HG03354 (cell line): ENCODE measurements at regions not wholly inside any gene's neighbourhood (a gene's known extent, or its start where the extent isn't known, plus 50 kb on each side); places are given as distances from the start of the nearest gene placed in this dataset.
"Not testable (repeated sequence)": the region's sequence is repeated elsewhere in the genome, so short reads cannot be mapped to it uniquely, and the experiment has no call there.

ENCODE experiments used
- ATAC-seq: cut with Tn5 transposase; IDR thresholded peaks from one replicate; pipeline ENCODE4 v1.9.1; 2021; ENCODE audit warnings: mild to moderate bottlenecking; ENCODE audit not compliant: unreplicated experiment, poor library complexity, severe bottlenecking

DNA sequence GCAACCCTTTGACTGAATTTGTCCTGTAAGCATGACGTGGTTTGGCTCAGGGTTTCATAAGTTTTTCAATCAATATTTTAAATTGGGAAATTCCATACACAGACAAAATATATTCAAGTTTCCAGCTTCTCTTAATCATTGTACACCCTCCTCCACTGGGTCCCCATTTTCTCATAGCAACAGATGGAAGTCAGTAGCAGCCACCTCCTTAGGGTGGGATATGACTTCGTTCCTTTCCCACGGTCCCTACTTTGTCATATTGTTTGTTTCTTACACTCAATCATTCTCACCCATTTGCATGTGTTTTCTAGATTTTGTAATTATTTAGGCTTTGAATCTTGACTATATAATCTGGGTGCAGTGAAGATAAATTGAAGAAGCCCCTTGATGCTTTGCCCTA, 664.5 kb upstream of the IGFBP7 start:
- ATAC-seq = no peak

DNA sequence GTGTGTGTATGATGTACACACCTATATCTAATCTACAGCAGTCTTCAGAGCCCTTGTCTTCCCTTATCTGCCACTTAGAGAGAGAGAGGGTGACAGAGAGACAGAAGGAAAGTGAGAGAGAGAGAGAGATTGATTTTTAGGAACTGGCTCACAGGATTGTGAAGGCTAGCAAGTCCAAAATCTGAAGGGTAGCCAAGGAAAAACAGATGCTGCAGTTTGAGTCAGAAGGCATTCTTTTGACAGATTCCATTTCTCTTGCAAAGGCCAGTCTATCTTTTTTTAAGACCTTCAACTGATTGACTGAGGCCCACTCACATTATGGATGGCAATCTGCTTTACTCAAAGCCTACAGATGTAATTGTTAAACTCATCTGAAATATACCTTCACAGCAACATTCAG, 664.0 kb upstream of the IGFBP7 start:
- no peak for ATAC-seq

DNA sequence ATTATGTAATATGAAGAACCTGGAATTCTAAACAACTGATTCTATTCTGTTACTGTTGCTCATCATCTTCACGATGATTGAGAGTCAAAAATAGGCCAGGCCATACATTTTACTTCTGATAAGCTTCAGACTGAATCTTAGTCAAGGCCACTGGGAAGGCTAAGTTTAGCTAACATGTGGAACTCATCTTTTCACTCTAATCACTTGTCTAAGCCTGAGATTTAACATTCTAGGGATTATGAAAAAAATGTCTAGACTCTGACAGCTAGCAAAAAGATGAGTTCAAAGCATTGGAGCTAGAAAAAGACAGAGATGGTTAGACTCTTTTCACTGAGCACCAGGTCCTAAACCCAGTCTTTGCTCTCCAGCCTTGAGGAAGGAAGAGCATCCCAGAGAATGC, 656.2 kb upstream of the IGFBP7 start:
- no peak for ATAC-seq

DNA sequence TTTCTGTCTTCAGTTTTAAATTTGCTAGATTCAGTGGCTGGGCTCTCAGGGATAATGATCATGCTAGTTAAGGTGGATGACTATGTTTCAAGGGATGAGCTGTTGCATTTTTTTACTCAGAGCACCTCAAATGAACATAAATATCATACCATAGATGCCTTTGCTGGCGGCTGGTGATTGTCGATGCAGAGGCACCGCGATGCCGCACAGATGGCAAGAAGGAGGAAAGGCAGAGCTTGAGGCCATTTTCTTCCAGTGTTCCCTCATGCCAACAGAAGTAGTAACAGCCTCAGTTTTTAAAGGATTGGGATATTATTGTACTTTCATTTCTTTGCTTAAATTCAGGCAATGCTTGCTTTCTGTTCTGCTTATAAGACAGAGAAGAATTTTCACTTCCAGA, 654.7 kb upstream of the IGFBP7 start:
- ATAC-seq = no peak

DNA sequence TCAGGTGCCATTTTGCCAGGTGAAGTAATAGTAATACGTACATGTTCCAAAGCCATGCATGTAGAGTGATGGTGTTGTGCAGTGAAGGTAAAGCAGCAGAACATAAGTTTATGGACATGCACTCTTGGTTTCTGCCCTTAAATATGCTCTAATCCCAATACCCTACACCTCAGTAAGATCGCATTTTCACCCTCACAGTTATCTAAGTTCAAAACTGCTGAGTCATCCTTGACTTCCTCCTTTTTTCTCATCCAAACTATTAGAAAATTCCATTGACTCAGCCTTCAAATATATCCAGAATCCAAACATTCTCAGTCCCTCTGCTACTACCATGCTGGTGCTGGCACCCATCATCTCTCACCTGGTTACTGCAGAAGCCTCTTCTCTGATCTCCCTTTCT, 652.9 kb upstream of the IGFBP7 start:
- ATAC-seq = no peak

DNA sequence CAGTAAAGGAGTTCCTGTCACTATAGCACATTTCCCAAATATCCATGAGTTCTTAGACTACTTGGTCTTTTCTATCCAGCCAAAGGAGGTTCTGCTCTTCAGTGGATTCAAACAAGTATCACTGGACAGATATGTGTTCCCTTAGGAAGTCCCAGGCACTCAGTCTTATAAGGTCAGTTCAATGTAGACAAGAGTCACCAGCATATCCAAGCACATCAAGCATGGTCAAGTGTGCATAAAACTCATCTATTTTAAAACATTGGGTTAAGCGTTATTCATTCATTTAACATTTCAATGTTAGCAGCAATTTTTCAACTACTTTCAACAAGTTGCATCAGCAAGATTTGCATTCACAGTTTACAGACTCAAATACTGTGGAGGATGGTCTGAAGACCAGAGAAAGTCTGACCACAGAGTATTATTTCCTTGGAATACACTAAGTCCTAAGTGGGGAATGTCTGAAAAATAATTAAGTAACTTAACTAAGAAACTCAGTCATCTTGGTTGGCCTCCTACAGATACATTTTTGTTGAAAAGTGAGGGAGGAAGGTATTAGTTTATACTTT, 630.5 kb upstream of the IGFBP7 start:
- no peak for ATAC-seq

DNA sequence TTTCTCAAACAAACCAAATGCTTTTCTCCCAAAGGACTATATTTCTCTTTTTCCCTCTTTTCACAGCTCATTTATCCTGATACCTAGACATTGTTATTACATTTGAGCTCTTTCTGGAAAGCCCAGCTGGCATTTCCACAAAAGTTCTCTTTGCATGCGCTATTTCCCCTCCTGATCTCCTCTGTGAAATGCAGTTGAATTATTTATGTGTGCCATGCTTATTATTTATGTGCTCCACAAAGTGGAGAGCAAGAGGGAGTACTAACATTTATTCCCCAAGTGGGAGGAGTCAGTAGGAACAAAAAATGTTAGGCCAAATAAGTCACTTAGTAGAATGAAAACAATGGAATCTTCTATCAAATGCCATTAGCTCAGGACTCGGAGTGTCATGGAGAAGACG, 626.6 kb upstream of the IGFBP7 start:
- no peak for ATAC-seq

DNA sequence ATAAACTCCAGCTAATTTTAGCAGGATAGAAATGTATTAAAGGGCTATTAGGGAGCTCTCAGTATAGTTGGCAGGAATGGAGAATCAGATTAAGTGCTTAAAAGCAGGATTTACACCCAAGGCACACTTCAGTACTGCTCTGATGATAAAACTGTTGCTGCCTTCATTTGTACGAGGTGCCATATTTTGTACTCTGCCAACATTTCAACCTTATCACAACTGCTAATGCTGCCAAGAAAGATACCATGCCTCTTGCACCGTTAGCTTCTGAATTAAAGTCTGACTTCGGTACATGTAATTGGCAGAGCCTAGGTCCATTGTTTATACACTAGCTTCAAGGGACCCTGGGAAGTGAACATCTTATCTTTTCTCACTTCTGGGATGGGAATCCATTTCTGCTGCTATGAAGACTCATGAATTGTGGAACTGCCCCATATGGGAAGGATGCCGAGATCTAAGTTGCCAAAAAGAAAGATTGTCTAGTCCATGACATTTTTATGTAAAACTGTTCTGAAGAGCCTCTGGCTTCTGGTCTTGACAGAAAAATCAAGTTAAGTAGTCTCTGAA, 624.0 kb upstream of the IGFBP7 start:
- ATAC-seq = no peak

DNA sequence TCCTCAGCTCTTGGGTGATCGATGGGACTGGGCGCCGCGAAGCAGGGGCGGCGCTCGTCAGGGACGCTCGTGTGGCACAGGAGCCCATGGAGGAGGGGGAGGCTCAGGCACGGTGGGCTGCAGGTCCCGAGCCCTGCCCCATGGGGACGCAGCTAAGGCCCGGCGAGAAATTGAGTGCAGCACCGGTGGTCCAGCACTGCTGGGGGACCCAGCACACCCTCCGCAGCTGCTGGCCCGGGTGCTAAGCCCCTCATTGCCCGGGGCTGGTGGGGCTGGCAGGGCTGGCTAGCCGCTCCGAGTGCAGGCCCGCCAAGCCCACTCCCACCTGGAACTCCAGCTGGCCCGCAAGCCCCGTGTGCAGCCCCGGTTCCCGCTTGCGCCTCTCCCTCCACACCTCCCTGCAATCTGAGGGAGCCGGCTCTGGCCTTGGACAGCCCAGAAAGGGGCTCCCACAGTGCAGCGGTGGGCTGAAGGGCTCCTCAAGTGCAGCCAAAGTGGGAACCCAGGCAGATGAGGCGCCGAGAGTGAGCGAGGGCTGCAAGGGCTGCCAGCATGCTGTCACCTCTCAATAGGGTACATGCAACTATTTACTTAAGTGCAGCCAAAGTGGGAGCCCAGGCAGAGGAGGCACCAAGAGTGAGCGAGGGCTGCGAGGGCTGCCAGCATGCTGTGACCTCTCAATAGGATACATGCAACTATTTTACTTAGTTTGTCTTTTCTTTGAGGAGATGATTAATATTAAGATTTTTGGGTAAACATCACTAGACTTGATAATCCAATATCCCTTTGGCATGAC, 619.8 kb upstream of the IGFBP7 start:
- not testable (repeated sequence) for ATAC-seq

DNA sequence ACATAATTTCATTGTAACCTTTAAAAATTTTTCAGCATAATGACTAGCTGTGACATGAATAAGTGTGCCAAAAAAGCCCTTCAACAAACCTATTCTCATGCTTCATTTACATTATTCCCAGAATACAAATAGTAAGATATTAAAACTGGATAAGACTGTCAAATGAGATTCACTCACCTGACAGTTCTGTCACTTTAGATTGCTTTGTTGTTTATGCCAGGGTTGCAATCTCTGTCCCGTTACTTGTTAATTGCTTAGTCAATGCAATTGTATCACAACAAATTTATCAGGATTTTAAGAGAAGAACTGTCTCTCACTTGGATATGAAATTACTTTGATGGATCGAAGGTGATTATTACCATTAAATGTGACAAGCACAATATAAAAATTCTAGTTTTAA, 616.0 kb upstream of the IGFBP7 start:
- no peak for ATAC-seq

DNA sequence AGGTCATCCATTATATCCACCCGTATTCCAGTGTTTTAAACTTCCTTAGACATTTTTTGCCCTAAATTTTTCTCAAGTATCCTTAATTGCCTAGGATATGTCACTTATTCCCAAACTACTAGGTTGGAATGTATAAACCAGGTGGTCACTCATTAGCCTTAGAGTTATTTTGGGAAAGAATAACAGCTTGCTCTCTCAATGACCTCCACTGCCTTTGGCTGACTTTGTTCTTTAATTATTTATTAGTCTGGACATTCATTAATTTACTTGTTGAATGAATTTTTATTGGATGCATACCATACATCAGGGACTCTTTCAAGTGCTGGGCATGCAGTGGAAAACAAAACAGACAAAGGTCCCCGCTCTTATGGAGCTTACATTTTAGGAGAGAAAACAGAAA, 609.3 kb upstream of the IGFBP7 start:
- no peak for ATAC-seq

DNA sequence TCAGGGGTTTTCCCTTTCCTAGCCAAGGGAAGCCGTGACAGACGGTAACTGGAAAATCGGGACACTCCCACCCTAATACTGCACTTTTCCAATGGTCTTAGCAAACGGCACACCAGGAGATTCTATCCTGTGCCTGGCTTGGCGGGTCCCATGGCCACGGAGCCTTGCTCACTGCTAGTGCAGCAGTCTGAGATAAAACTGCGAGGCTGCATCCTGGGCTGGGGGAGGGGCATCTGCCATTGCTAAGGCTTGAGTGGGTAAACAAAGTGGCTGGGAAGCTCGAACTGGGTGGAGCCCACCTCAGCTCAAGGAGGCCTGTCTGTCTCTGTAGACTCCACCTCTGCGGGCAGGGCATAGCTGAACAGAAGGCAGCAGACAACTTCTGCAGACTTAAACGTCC, 604.1 kb upstream of the IGFBP7 start:
- not testable (repeated sequence) for ATAC-seq

DNA sequence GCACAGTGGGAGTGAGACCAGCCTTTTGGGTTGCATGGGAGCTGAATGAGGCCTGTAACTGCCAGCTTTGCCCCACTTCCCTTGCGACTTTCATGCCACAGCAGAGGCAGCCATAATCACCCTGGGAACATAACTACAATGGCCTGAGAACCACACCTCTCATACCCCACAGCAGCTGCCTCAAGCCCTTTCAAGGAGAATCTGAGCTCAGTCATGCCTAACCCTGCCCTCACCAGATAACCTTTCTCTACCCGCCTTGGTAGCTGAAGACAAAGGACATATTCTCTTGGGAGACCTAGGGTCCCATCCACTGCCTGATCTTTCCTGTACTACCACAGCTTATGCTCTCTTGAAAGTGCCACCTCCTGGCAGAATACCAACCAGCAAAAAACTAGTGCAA, 599.9 kb upstream of the IGFBP7 start:
- ATAC-seq = no peak

DNA sequence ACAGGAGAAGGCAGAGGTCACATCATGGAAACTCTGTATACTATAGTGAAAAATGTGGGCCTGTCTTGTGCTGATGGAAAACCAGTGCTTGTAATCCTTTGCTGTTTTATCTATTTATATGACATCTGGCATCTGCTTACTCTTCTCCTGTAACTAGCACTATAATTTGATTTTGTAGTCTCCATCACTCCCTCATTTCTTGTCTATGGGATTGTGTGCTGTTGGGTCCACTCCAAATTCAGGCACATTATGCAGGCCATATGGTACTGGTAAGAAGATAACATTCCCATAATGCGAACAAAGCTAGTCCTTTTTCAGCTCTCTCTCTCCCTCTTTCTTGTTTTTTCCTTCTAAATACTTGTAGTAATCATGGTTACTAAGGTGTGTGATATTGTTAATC, 581.2 kb upstream of the IGFBP7 start:
- ATAC-seq = no peak

DNA sequence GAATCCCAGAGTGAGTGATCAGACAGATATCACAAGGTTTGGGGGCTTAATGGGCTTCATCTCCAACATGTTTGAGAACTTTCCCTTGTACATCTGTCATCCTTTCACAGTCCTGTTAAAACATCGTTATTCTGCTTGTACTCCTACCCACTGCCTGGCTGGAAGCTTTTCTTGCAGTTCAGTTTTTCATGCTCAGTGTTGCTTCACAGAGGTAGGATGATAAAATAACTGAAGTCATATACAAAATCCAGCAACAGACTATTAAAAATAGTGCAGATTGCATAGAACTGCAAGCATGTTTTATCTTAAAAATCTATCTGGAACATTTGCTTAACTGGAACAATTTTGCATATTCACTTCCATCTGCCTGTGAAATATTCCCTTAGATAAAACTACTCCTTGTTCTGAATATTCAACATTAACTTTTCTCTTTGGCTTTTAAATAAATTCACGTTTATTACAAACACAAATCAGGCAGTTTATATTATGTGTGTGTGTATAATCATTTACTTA, 579.6 kb upstream of the IGFBP7 start:
- no peak for ATAC-seq

DNA sequence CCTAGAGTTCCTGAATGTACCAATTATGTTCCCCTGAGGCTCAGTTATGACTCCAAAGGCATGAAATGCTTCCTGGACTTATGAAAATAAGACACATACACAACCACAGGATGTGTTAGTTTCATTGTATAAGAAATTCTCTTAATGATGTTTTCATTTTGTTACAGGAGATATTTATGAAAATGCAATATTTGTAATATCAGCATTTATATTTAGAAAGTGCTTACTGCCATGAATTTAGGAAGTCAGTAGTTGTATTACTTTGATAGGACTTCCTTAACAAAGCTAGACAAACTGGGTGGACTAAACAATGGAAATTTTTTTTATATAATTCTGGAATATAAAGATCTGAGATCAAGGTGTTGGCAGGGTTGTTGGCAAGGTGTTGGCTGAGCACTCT, 572.1 kb upstream of the IGFBP7 start:
- ATAC-seq = no peak

DNA sequence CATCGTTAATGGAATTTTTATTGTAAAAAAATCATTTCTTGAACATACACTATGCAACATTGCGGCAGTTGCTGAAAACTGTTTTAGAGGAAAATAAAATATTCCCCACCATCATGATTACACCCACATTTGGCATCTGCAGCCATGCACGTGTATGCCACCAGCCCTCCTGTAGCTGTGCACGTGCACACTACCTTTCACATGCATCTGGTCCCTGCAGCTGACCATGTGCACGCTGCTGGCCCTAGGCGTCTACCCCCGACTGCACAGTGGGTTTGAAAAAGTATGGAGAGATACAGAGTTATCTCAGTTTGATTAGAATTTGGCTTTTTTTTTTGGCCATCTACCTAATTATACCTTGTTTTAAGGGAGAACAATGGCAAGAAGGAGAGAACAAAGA, 569.8 kb upstream of the IGFBP7 start:
- ATAC-seq = no peak

DNA sequence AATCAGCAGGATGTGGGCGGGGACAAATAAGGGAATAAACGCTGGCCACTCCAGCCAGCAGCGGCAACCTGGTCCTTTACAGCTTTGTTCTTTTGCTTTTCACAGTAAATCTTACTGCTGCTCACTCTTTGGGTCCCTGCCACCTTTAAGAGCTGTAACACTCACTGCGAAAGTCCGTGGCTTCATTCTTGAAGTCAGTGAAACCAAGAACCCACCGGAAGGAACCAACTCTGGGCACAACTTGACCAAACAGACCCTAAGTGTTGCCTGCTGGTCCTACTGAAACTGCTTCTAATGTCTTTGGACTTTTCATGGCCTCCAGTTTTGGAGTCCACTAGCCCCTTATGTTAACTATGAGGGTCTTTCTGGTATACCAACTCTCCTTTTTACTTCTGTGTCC, 566.2 kb upstream of the IGFBP7 start:
- ATAC-seq = no peak

DNA sequence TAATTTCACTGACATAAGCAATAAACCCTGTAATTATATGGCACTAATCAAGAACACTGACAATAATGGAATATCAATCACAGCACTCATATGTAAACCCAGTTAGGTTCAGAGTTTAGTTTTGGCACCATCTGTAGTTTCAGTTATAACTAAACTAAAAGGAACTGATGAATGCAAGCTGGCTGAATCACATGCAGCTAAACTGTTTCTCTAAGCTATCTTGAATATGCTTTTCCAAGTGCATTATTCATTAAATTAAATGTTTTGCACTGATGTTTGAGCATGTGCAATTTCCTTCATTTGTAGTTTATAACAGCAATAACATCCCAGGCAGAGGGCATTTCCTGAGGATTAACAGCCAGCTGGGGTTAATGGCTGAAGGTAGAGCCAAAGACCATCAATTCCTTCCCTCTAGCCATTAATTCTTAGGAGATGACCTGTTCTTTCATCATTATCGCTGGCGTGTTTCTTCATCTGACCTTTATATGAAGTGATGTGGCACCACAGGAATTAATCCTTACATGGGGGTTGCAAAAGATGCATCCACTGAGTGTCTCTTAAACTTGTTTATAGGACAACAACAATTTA, 562.8 kb upstream of the IGFBP7 start:
- ATAC-seq = no peak

DNA sequence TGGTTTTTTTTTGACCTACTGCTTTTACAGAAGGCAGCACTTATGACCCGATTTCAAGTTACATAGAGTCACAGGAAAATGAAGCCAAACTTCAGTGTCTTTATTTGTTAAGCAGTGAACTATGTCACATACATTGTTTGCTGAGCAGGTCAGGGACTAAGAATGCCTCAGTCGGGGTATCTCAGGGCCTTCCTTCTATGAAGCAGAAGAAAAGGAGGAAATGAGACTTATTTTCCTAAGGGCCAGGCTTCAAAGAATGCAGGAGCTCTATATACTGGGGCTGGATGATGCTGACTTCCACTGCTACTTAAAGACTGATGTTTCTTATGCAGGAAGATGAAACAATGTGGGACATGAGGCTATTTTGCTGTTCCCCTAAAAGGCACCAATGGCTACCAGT, 558.4 kb upstream of the IGFBP7 start:
- no peak for ATAC-seq

DNA sequence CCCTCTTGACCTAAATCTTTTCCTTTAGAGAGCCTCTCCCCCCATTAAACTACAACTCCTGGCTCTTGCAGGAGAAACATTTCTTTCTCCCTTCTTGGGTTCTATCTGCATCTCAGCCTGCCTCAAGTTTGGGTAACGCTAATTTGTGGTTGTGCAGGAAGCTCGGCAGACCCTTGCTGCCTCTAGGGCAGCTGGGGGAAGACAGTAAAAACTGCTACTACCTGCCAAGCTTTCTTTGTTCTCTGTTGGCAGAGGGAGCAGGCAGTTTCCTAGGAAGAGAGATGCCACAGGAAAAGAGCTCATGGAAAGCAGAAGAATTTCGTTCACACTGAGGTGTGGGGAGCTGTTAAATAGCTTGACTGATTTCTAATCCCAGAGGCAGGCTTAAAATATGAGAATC, 555.6 kb upstream of the IGFBP7 start:
- ATAC-seq = no peak
